ENCODE measurements at regions not wholly inside any gene's neighbourhood (a gene's known extent, or its start where the extent isn't known, plus 50 kb on each side); places are given as distances from the start of the nearest gene placed in this dataset.

DNA sequence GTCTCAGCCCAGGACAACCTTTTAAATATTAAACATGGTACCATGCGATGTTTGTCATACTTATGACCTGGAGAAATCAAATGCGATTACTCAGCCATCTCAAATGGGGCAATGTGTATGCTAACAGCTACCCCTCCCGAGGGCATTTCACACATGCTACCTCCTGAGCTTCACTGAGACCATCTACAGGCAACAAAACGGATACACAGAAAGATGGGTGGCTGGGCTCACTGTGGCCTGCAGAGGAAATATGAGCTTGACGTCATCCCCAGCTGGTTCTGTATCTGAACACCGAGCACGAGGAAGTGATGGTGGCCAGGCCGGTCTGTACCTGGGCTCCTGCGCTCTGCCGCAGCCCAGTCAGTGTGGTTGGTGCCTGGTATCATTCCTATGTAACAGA lies 374.3 kb downstream of the RPS24 start:
- DNase-seq (ENCODE audit: low read depth): no peak
- in situ Hi-C loops (cut with HindIII; ENCODE audit: low sequenced_read_pairs): no loop called here
- TF ChIP-seq, protein P1, sequence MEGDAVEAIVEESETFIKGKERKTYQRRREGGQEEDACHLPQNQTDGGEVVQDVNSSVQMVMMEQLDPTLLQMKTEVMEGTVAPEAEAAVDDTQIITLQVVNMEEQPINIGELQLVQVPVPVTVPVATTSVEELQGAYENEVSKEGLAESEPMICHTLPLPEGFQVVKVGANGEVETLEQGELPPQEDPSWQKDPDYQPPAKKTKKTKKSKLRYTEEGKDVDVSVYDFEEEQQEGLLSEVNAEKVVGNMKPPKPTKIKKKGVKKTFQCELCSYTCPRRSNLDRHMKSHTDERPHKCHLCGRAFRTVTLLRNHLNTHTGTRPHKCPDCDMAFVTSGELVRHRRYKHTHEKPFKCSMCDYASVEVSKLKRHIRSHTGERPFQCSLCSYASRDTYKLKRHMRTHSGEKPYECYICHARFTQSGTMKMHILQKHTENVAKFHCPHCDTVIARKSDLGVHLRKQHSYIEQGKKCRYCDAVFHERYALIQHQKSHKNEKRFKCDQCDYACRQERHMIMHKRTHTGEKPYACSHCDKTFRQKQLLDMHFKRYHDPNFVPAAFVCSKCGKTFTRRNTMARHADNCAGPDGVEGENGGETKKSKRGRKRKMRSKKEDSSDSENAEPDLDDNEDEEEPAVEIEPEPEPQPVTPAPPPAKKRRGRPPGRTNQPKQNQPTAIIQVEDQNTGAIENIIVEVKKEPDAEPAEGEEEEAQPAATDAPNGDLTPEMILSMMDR (IDR thresholded peaks at IDR 0.05; ENCODE audit: low read depth, low read length, missing control alignments): no peak
- no peak overlapping the region for H3K4me3 ChIP-seq (ENCODE audit: low read depth, low read length)

DNA sequence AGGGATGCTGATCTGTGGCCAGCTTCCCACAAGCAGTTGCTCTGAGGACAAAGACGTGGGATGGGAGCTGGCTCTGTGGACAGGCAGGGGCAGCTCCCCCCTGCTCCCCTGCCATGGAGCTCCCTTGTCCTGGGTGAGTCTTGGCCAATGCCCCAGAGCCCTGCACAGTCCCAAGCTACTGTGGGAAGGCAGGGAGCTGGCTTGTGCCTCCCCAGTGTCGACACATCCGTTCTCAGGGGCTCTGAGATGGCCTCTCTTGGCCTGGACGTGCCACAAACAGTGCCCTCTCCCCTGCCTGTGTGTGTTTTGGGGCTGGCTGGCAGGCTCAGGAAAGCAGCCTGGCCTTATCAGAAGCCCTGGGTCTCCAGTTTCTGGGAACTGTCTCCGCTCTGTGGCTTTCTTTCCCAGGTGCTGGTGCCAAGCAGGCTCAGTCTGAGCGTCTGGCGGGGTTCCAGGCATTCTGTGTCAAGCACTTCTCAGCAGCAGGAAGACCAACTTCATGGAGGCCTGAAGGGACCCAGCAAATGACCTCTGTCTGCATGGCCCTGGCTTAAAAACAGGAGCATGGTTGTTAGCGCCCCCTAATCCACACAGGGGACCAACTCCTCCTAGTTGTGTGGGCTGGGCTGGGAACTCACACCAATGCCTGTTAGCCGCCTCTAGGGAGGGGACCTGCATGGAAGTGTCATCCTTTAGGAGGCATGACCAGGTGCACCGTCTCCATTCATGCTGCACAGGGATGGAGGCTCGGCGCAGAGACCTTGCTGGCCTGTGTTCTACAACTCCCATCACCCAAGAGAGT lies 375.2 kb downstream of the RPS24 start:
- in situ Hi-C loops (cut with HindIII; ENCODE audit: low sequenced_read_pairs): no loop called here
- H3K4me3 ChIP-seq (ENCODE audit: low read depth, low read length): no peak overlapping the region
- peak; percentile 68 for DNase-seq (ENCODE audit: low read depth)
- TF ChIP-seq, protein P1 (IDR thresholded peaks at IDR 0.05; ENCODE audit: low read depth, low read length, missing control alignments): no peak

DNA sequence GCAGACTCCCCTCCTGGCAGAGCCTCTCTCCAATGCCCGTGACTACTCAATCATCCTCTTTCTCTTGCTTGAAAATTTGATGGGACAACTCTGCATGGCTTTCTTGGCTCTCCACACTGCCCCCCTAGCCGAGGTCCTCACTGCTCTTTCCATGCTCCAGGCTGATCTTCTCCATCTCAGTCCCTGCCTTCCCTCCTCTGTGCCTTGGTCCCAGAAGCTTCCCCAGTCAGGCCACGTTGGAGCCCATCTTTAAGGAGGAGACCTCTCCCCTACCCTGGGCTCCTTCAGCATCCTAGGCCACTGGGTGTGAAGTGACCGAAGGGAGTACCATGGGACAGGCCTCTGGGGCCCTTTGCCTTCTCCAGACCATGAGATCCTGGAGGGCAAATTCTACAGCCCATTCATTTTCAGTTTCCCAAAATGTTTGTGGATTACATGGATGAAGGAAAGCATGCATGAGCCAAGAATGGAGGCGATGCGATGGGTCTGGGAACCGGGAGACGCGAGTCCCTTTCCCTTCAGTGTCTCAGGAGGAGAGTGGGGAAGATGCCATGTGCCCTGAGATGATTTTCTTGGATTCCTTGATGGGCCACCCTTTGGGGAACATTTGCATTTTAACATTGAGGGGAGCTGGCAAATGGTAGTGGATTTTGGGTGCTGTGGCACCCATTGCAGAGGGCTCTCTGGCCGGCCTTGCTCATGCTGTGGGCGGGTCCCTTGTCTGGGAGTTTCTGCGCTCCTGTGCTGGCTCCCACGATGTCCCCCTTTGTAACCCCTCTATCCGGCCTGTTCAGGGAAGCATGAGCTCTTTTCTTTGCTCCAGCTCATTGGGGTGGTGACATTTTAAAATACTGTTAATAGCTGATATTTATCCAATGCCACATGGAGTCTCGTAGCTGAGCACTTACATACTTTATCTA lies 376.6 kb downstream of the RPS24 start:
- no peak overlapping the region for H3K4me3 ChIP-seq (ENCODE audit: low read depth, low read length)

DNA sequence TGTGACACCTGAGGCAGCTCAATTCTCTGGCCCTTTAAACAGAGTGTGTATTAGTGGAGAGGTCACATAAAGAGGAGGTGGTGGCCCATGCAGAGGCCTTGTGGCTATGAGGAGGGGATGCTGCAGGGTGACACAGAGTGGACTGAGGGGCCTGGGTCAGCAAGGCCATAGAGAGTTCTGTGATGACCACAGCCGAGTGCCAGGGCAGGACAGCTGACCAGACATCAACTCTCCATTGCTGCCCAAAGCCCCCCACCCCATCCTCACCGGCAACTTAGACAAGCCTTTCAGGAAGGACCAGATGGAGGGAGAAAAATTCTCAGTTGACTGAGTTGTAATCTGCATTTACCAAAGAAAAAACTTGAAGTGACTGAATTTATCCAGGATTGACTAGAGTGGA lies 378.1 kb downstream of the RPS24 start:
- in situ Hi-C loops (cut with HindIII; ENCODE audit: low sequenced_read_pairs): loop anchor here (5.0 kb wide), 1 partner anchor 66 kb away; no protein-coding TSS in a partner anchor
- TF ChIP-seq, protein P1 (IDR thresholded peaks at IDR 0.05; ENCODE audit: low read depth, low read length, missing control alignments): no peak

More for the DNA sequence above, 376.6 kb downstream of the RPS24 start:
- in situ Hi-C loops (cut with HindIII; ENCODE audit: low sequenced_read_pairs): loop anchor here (5.0 kb wide), 1 partner anchor 67 kb away; no protein-coding TSS in a partner anchor
- no peak for DNase-seq (ENCODE audit: low read depth)
- TF ChIP-seq, protein P1 (IDR thresholded peaks at IDR 0.05; ENCODE audit: low read depth, low read length, missing control alignments): no peak

DNA sequence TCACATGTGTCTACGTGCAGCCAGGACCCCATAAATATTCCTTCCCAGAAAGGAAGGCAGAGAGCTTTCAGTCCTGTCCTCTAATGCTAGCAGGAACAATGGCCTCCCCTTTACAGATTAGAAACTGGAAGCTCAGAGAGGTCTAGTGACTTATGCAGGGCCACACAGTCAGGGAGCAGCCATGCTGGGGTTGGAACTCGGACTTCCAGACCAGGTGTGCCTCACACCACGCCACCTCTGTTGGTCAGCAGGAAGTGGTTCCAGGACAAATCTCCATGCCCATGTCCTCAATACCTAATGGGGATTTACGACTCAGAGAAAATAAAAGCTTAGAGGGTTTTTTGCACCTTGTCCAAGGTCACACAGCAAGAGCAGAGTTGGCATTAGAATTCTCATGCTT lies 378.9 kb downstream of the RPS24 start:
- in situ Hi-C loops (cut with HindIII; ENCODE audit: low sequenced_read_pairs): loop anchor here (5.0 kb wide), 1 partner anchor 65 kb away; no protein-coding TSS in a partner anchor
- TF ChIP-seq, protein P1 (IDR thresholded peaks at IDR 0.05; ENCODE audit: low read depth, low read length, missing control alignments): no peak
- no peak overlapping the region for H3K4me3 ChIP-seq (ENCODE audit: low read depth, low read length)
- DNase-seq (ENCODE audit: low read depth): no peak

More for the DNA sequence above, 378.1 kb downstream of the RPS24 start:
- H3K4me3 ChIP-seq (ENCODE audit: low read depth, low read length): no peak overlapping the region
- DNase-seq (ENCODE audit: low read depth): no peak
